ENCODE measurements at regions not wholly inside any gene's neighbourhood (a gene's known extent, or its start where the extent isn't known, plus 50 kb on each side); places are given as distances from the start of the nearest gene placed in this dataset.

DNA sequence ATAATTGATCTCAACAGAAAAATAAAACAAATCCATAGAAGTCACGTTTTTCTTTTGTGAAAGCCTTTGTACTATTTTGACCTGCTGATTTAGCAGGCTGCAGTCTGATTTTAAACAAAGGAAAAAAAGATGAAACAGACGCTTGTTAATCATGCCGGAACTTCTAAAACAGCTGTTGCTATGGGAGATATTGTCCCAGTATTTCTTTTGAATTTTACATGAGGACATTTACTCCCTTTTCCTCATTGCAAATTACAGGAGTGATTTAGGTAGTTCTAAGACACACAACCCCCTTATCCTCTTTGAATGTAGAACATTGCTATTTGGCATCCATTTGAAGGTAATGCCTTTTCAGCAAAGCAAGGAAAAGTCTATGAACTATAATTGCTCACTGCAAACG lies 416.1 kb downstream of the BCKDHB start:
- TF ChIP-seq, protein P1, sequence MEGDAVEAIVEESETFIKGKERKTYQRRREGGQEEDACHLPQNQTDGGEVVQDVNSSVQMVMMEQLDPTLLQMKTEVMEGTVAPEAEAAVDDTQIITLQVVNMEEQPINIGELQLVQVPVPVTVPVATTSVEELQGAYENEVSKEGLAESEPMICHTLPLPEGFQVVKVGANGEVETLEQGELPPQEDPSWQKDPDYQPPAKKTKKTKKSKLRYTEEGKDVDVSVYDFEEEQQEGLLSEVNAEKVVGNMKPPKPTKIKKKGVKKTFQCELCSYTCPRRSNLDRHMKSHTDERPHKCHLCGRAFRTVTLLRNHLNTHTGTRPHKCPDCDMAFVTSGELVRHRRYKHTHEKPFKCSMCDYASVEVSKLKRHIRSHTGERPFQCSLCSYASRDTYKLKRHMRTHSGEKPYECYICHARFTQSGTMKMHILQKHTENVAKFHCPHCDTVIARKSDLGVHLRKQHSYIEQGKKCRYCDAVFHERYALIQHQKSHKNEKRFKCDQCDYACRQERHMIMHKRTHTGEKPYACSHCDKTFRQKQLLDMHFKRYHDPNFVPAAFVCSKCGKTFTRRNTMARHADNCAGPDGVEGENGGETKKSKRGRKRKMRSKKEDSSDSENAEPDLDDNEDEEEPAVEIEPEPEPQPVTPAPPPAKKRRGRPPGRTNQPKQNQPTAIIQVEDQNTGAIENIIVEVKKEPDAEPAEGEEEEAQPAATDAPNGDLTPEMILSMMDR (IDR thresholded peaks at IDR 0.05), result no peak

DNA sequence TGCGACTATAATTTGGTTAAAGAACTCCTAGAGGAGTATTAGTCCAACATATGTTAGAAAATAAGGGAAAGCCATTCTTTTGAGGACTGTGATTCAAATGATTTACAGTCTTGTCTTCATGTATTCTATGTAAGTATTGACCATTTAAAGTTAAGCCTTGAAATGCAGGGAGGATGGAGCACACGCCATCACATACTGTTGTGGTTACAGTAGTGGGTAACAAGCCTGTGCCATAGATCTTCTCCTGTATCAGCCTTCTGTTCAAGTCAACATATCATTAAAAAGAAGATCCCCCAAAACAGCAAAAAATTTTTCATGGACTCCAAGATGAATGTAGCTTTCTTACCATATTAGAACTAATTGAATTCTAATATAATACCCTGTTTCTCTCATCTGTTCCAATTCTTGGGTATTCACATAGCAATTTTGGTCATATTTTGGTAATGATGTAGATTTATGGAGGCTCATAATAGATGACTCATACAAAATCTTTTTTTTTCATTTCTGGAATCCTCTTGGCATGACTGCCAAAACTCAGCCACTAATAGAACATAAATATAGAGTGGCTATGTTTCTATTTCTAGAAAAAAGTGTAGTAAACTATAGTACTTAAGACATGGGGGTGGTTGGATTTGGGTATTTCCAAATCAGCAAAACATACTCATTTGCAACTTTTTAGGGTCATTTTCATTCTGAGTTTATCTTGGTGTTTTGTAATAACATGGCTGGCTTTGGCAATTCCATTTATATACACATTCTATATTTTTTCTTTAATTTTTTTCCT lies 413.5 kb downstream of the BCKDHB start:
- TF ChIP-seq, protein P1 (IDR thresholded peaks at IDR 0.05), result no peak

DNA sequence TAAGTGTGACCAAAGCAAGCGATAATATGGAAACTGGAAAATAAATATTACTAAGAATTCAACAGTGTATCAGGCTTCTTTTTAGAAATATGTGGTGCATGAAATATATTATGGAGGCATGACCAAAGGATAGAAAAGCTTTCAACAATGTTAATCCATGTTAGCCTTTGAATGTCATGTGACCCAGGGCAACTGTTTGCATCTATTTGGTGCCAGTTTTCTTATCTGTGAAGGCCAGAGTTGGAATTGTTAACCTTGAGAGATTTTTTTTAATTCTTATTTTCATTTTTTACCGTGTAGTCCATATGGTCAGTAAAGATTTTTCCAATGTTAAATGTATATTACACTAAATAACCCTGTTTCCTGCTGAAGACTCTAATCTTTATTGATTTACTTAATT lies 411.1 kb downstream of the BCKDHB start:
- TF ChIP-seq, protein P1 (IDR thresholded peaks at IDR 0.05), result no peak

DNA sequence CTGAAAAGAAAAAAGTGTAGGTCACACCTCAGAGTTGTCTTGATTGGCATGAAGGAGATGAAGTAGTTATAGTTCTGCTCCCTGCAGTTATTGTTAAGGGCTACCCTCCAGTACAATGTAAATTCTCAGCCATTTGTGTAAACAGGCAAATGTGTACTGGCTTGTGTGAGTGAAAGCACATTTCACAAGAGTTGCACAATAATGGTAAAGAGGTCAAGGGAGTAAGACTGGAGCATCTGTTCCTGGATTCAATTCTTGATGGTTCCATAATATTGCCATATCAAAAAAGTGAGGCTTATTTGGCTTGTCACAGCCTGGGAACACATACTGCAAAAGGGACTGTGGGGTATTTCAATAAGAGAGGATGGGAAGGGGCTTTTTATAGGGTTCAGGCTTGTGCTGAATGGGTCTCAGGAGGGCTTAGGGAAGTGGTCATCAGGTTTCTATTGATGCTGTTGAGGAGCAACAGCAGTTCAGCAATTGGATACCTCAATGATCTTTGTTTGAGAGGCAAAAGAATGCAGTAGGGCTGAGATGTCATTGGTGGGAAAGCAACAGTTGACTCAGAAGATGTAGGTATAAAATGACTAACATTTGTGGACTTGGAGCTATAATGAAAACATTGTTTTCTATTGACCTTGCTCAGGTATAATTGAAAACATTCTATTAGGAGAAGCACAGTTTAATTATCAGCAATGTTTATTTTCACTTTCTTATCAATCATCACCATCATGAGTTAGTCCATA lies 402.6 kb downstream of the BCKDHB start:
- TF ChIP-seq, protein P1 (IDR thresholded peaks at IDR 0.05), result no peak

DNA sequence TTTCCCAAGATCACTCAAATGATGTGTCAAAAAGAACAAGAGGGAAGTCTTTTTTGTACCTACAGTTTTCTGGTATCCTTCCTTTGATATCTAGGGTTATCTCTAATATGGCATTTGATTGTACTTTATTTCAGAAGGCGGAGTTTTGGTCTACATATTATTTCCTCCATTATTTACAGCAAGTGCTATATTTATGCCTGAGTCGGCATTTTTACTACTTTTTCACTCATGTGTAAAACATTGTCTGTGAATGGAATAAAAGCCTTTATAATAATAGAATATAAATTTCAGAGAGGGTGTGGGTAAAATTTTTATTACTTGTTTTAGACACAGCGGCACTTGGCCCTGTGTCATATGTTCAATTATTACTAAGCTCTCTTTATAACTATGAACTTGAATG lies 398.4 kb downstream of the BCKDHB start:
- TF ChIP-seq, protein P1 (IDR thresholded peaks at IDR 0.05), result no peak

- TF ChIP-seq, protein P1 (IDR thresholded peaks at IDR 0.05), result no peak
These were observed 397.2 kb downstream of the BCKDHB start for GRCh38 chr6:80503660-80504059.

DNA sequence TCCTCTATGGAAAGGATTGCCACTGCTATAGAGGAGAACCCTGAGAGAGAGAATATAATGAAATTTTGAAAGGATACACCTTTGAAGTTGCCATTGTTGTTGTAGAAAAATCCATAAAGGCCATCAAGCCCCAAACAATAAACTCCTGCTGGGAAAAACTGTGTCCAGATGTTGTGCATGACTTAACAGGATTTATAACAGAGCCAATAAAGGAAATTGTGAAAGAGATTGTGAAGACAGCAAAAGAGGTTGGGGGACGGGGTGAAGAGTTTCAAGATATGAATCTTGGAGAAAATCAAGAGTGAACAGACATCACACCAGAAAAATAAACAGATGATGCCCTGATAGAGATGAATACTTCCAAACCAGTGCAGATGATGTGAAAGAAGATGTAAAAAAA lies 396.4 kb downstream of the BCKDHB start:
- TF ChIP-seq, protein P1 (IDR thresholded peaks at IDR 0.05), result no peak
